ENCODE measurements at regions not wholly inside any gene's neighbourhood (a gene's known extent, or its start where the extent isn't known, plus 50 kb on each side); places are given as distances from the start of the nearest gene placed in this dataset.

DNA sequence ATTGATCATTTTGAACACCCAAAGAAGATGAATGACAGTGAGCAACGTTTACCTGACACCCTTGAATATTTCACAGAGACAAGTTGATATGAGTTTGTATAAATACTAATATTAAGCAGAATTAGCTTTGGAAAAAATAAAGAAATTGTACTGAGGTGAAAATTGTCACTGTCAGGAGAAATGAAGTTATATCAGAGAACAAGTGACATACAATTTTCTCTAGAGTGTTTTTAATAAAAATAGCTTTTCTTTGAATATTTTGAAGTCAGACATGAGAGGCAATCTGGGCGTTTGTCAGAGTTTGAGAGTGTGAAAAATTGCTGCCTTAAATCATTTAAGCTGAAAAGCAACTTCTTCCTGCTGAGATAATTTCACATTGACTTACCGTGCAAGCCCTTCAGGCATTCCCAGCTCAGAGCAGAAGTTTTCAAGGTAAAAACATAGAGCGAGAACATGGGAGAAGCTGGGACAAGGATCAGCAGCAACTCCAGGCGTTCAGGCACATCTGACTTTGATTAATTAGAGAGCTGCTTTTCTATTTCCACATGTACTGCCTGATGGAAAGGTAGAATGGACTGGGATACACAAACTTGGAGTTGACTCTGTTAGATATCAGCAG is 535.9 kb downstream of the TFEC start:
- TF ChIP-seq, protein P1, sequence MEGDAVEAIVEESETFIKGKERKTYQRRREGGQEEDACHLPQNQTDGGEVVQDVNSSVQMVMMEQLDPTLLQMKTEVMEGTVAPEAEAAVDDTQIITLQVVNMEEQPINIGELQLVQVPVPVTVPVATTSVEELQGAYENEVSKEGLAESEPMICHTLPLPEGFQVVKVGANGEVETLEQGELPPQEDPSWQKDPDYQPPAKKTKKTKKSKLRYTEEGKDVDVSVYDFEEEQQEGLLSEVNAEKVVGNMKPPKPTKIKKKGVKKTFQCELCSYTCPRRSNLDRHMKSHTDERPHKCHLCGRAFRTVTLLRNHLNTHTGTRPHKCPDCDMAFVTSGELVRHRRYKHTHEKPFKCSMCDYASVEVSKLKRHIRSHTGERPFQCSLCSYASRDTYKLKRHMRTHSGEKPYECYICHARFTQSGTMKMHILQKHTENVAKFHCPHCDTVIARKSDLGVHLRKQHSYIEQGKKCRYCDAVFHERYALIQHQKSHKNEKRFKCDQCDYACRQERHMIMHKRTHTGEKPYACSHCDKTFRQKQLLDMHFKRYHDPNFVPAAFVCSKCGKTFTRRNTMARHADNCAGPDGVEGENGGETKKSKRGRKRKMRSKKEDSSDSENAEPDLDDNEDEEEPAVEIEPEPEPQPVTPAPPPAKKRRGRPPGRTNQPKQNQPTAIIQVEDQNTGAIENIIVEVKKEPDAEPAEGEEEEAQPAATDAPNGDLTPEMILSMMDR (IDR thresholded peaks at IDR 0.05; ENCODE audit: extremely low read depth, insufficient read depth, missing control alignments), result no peak
- no peak for DNase-seq (ENCODE audit: low spot score)

DNA sequence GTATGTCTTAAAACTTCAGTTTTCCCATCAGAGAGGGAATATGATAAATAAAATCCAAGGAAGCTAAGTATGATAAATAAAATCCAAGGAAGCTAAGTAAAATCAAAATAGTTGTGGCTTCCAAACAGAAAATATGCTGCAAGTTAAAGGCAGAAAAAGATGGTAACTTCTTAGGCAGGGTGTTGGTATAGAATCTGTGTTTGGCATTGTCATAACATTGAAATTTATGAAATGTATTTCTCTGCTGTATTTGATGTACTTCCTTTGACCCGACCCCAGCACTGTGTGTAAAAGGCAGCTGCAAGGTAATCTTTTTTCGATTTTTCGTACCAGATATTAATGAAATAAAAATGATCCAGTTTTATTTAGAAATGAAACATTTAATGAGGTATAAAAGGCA is 537.2 kb downstream of the TFEC start:
- no peak for DNase-seq (ENCODE audit: low spot score)
- in situ Hi-C loops (cut with MboI; ENCODE audit: low pct_unique_long_range_greater_than_20kb, low sequenced_read_pairs, unreplicated experiment), result no loop called here
- TF ChIP-seq, protein P1 (IDR thresholded peaks at IDR 0.05; ENCODE audit: extremely low read depth, insufficient read depth, missing control alignments), result no peak

More for the DNA sequence above, 535.9 kb downstream of the TFEC start:
- in situ Hi-C loops (cut with MboI; ENCODE audit: low pct_unique_long_range_greater_than_20kb, low sequenced_read_pairs, unreplicated experiment), result no loop called here

DNA sequence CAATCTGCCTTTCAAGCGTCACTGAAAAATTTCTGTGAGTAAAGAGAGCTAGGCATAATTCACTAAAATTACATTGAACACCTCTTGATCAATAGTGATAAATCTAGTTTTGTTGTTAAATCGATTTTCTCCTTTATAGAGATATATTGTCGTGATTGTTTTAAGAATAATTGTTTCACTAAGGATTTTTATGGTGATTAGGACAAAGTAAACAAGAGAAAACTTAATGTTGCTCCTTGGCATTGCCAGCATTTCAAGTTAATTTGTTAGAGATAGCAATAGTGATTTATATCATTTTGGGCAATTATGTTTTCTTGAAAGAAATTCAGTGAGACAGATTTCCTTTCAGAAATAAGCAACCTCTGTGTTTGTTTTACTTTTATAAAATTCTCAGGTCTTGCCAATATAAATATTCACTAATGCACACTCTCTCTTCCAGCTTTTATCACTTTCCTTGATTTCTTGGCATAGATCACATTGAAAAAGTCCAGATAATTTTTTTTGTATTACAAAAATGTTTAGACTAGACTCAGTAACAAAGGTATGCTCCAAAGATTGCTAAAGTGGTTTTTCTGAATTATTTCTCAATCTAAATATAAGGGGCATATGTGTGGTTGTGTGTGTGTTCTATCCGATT is 538.7 kb downstream of the TFEC start:
- TF ChIP-seq, protein P1 (IDR thresholded peaks at IDR 0.05; ENCODE audit: extremely low read depth, insufficient read depth, missing control alignments), result no peak
- DNase-seq (ENCODE audit: low spot score), result no peak
- in situ Hi-C loops (cut with MboI; ENCODE audit: low pct_unique_long_range_greater_than_20kb, low sequenced_read_pairs, unreplicated experiment), result no loop called here

DNA sequence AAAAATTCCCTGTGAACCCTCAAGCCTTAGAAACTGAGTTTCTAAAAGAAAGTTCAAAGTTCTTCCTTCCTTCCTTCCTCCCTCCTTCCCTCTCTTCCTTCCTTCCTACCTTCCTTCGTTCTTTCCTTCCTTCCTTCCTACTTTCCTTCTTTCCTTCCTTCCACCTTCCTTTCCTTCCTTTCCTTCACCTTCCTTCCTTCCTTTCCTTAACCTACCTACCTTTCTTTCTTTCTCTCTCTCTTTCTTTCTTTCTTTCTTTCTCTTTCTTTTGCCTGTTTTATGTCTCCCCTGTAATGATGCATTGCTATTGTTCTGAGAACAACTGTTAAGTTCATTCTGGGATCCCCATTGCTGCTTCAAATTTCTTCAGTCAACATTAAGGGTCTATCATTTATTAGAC is 551.1 kb downstream of the TFEC start:
- in situ Hi-C loops (cut with MboI; ENCODE audit: low pct_unique_long_range_greater_than_20kb, low sequenced_read_pairs, unreplicated experiment), result no loop called here
- DNase-seq (ENCODE audit: low spot score), result no peak
- TF ChIP-seq, protein P1 (IDR thresholded peaks at IDR 0.05; ENCODE audit: extremely low read depth, insufficient read depth, missing control alignments), result no peak

DNA sequence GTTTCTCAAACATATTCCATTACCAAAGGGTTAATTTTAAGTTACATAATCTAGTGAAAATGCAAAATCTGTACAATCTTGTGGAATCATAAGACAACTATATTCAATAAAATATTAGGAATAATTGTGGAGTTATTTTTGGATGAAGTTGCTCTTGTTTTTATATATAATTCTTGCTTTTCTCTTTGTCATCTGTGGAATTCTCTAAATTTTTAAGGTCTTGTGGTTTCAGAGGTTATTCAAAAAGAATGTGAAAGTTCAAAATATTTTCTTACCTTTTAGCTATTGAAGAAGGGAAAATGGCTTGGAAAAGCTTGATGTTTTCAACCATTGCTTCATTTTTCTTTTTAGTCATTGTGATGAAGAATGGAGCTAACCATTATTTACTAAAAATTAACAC is 552.1 kb downstream of the TFEC start:
- TF ChIP-seq, protein P1 (IDR thresholded peaks at IDR 0.05; ENCODE audit: extremely low read depth, insufficient read depth, missing control alignments), result no peak
- no peak for DNase-seq (ENCODE audit: low spot score)
- in situ Hi-C loops (cut with MboI; ENCODE audit: low pct_unique_long_range_greater_than_20kb, low sequenced_read_pairs, unreplicated experiment), result no loop called here

DNA sequence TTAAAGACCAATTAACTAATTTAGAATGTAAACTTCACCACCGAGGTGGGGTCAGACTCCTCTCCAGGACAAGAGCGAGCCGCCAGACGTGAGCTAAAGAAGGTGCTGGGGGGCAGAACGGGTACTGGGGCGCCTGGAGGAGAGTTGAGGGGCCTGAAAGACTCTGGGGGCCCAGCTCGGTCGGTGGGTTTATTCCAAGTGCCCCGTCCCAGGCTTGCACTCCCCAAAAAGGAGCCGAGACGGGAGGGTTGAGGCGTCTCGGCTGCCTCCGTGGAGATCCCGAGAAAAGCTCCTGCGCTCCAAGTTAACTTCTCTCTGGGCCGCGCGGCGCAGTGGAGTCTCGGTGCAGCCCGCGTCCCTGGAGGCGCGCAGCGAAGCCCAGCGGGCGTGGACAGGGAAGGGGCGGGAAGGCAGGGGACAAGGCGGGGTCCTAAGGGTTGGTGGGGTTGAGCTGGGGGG is 553.3 kb downstream of the TFEC start:
- no peak for DNase-seq (ENCODE audit: low spot score)
- in situ Hi-C loops (cut with MboI; ENCODE audit: low pct_unique_long_range_greater_than_20kb, low sequenced_read_pairs, unreplicated experiment), result no loop called here
- TF ChIP-seq, protein P1 (IDR thresholded peaks at IDR 0.05; ENCODE audit: extremely low read depth, insufficient read depth, missing control alignments), result no peak

Measured in GM13977 (cell line).